ENCODE measurements at regions not wholly inside any gene's neighbourhood (a gene's known extent, or its start where the extent isn't known, plus 50 kb on each side); places are given as distances from the start of the nearest gene placed in this dataset.

GRCh38 chr5:120252839-120253238 lies 211.3 kb upstream of the PRR16 start:
- ATAC-seq (ENCODE audit: insufficient number of reproducible peaks, low FRiP score, low read depth) (no peak), DNase-seq (ENCODE audit: low spot score) (no peak)
- Histone ChIP-seq H3K27ac (no peak overlapping the region), H3K9me3 (no peaks in the 10 kb centered on the region), H3K36me3 (no peaks in the 10 kb centered on the region), H3K4me3 (no peak overlapping the region), H3K27me3 (replicated peaks; ENCODE audit: insufficient read depth) (no peaks in the 10 kb centered on the region), H3K4me1 (ENCODE audit: control insufficient read depth in 1 of 2, low read depth in 2 of 2) (no peaks in the 10 kb centered on the region)
- no peak for TF ChIP-seq CTCF (IDR thresholded peaks at IDR 0.05)

- TF ChIP-seq CTCF (IDR thresholded peaks at IDR 0.05) = no peak
- H3K4me1 ChIP-seq (ENCODE audit: control insufficient read depth in 1 of 2, low read depth in 2 of 2) = no peaks in the 10 kb centered on the region
Observed at GRCh38 chr5:120254385-120254784, 209.7 kb upstream of the PRR16 start.

GRCh38 chr5:120255214-120255613 lies 208.9 kb upstream of the PRR16 start:
- Histone ChIP-seq H3K27ac (no peak overlapping the region), H3K4me1 (ENCODE audit: control insufficient read depth in 1 of 2, low read depth in 2 of 2) (no peaks in the 10 kb centered on the region), H3K9me3 (no peaks in the 10 kb centered on the region), H3K36me3 (no peaks in the 10 kb centered on the region), H3K27me3 (replicated peaks; ENCODE audit: insufficient read depth) (no peaks in the 10 kb centered on the region), H3K4me3 (no peak overlapping the region)
- ATAC-seq (ENCODE audit: insufficient number of reproducible peaks, low FRiP score, low read depth) (no peak), DNase-seq (ENCODE audit: low spot score) (no peak)
- no peak for TF ChIP-seq CTCF (IDR thresholded peaks at IDR 0.05)

More at GRCh38 chr5:120254385-120254784, 209.7 kb upstream of the PRR16 start:
- H3K9me3 ChIP-seq = no peaks in the 10 kb centered on the region
- no peak overlapping the region for H3K27ac ChIP-seq
- H3K27me3 ChIP-seq (replicated peaks; ENCODE audit: insufficient read depth) = no peaks in the 10 kb centered on the region
- ATAC-seq (ENCODE audit: insufficient number of reproducible peaks, low FRiP score, low read depth) (no peak), DNase-seq (ENCODE audit: low spot score) (no peak)
- no peak overlapping the region for H3K4me3 ChIP-seq
- H3K36me3 ChIP-seq = no peaks in the 10 kb centered on the region

GRCh38 chr5:120256376-120256775 lies 207.7 kb upstream of the PRR16 start:
- no peaks in the 10 kb centered on the region for H3K9me3 ChIP-seq
- H3K4me3 ChIP-seq = no peak overlapping the region
- no peak for TF ChIP-seq CTCF (IDR thresholded peaks at IDR 0.05)
- DNase-seq (ENCODE audit: low spot score) = no peak
- no peak for ATAC-seq (ENCODE audit: insufficient number of reproducible peaks, low FRiP score, low read depth)
- no peak overlapping the region for H3K27ac ChIP-seq
- H3K36me3 ChIP-seq = no peaks in the 10 kb centered on the region
- H3K4me1 ChIP-seq (ENCODE audit: control insufficient read depth in 1 of 2, low read depth in 2 of 2) = no peaks in the 10 kb centered on the region
- no peaks in the 10 kb centered on the region for H3K27me3 ChIP-seq (replicated peaks; ENCODE audit: insufficient read depth)

- H3K36me3 ChIP-seq = no peaks in the 10 kb centered on the region
- no peak overlapping the region for H3K4me3 ChIP-seq
- no peaks in the 10 kb centered on the region for H3K9me3 ChIP-seq
- H3K27ac ChIP-seq = no peak overlapping the region
- ATAC-seq (ENCODE audit: insufficient number of reproducible peaks, low FRiP score, low read depth) (no peak), DNase-seq (ENCODE audit: low spot score) (no peak)
- H3K27me3 ChIP-seq (replicated peaks; ENCODE audit: insufficient read depth) = no peaks in the 10 kb centered on the region
- no peaks in the 10 kb centered on the region for H3K4me1 ChIP-seq (ENCODE audit: control insufficient read depth in 1 of 2, low read depth in 2 of 2)
- no peak for TF ChIP-seq CTCF (IDR thresholded peaks at IDR 0.05)
Observed at GRCh38 chr5:120257358-120257971, 206.6 kb upstream of the PRR16 start.
